H1 (cell line): ENCODE measurements at regions not wholly inside any gene's neighbourhood (a gene's known extent, or its start where the extent isn't known, plus 50 kb on each side); places are given as distances from the start of the nearest gene placed in this dataset.

ENCODE experiments used
- CTCF ChIA-PET: fragments of 300-600 bp; sonication (Branson Sonifier 250); formaldehyde crosslinking; loops from one replicate; lab custom pipeline; 2021; ENCODE audit not compliant: partially characterized antibody; lab: Charles Lee
- POLR2A ChIA-PET: fragments of 300-600 bp; sonication (Branson Sonifier 250); formaldehyde crosslinking; loops from one replicate; lab custom pipeline; 2021; ENCODE audit warnings: inconsistent platforms; ENCODE audit not compliant: partially characterized antibody; lab: Charles Lee
- DNase-seq, 2 experiments: peaks; one replicate each; pipeline versions ENCODE4 v3.0.0 to v3.0.0-alpha.2; 2010 to 2022; ENCODE audit warnings: low spot score in 2 of 2, low read depth in 1 of 2, mixed read lengths in 1 of 2
- FAIRE-seq: peaks from 2 replicates; lab custom pipeline; 2011; peaks lifted over from hg19 to GRCh38; lab: Jason Lieb, UNC
- H2AFZ ChIP-seq: 2 replicates; pipeline ENCODE4 v1.8.1; 2012; ENCODE audit warnings: low read length, inconsistent platforms
- H2AK5ac ChIP-seq: 2 replicates; pipeline ENCODE4 v1.6.1; 2013; ENCODE audit warnings: low read depth, low read length
- H2BK120ac ChIP-seq: replicated peaks from 2 replicates; pipeline ENCODE3; 2013; ENCODE audit warnings: low read depth, low read length, inconsistent platforms
- H2BK12ac ChIP-seq: 2 replicates; pipeline ENCODE4 v1.6.1; 2013; ENCODE audit warnings: low read depth, low read length
- H2BK15ac ChIP-seq: 2 replicates; pipeline ENCODE4 v1.6.1; 2013; ENCODE audit warnings: low read length
- H2BK20ac ChIP-seq: 2 replicates; pipeline ENCODE4 v1.6.1; 2013; ENCODE audit warnings: low read length
- H2BK5ac ChIP-seq: 2 replicates; pipeline ENCODE4 v1.6.1; 2013; ENCODE audit warnings: low read depth, low read length
- H3K14ac ChIP-seq: 2 replicates; pipeline ENCODE4 v1.6.1; 2013; ENCODE audit warnings: inconsistent platforms; ENCODE audit not compliant: insufficient read length
- H3K18ac ChIP-seq: 2 replicates; pipeline ENCODE4 v1.6.1; 2013; ENCODE audit warnings: low read length; ENCODE audit errors: extremely low read depth
- H3K23ac ChIP-seq: 2 replicates; pipeline ENCODE4 v1.6.1; 2013; ENCODE audit warnings: inconsistent platforms; ENCODE audit not compliant: insufficient read length
- H3K23me2 ChIP-seq: 2 replicates; pipeline ENCODE4 v1.6.1; 2013; ENCODE audit warnings: low read depth, low read length
- H3K27ac ChIP-seq: 2 replicates; pipeline ENCODE4 v1.6.1; 2011; ENCODE audit warnings: low read depth, low read length, inconsistent platforms
- H3K27me3 ChIP-seq, 4 experiments: replicated peaks in 1 of 4; 1 replicate in 1 of 4; 2 replicates in 3 of 4; pipeline versions ENCODE4 v1.6.1 to v1.8.1; 2011 to 2013; ENCODE audit warnings: low read length in 3 of 4, mild to moderate bottlenecking in 3 of 4, inconsistent platforms in 2 of 4, mixed read lengths in 2 of 4, moderate library complexity in 1 of 4; ENCODE audit not compliant: control insufficient read depth in 3 of 4, insufficient read depth in 3 of 4; ENCODE audit errors: extremely low read depth in 1 of 4
- H3K36me3 ChIP-seq, 4 experiments: 2 replicates each; pipeline versions ENCODE4 v1.6.1 to v1.8.1; 2011 to 2013; ENCODE audit warnings: mild to moderate bottlenecking in 4 of 4, low read length in 3 of 4, moderate library complexity in 2 of 4, control low read depth in 1 of 4, inconsistent platforms in 1 of 4; ENCODE audit not compliant: insufficient read depth in 4 of 4, control insufficient read depth in 2 of 4
- H3K4ac ChIP-seq: replicated peaks from 2 replicates; pipeline ENCODE3; 2013; ENCODE audit warnings: low read length, low read depth, mixed read lengths, inconsistent platforms; ENCODE audit not compliant: insufficient read length
- H3K4me1 ChIP-seq, 4 experiments: replicated peaks in 1 of 4; 1 replicate in 1 of 4; 2 replicates in 3 of 4; pipeline versions ENCODE4 v1.6.1 to v1.8.1; 2011 to 2013; ENCODE audit warnings: low read length in 3 of 4, inconsistent platforms in 2 of 4, mixed read lengths in 1 of 4; ENCODE audit not compliant: insufficient read depth in 4 of 4, control insufficient read depth in 3 of 4
- H3K4me2 ChIP-seq, 2 experiments: 2 replicates each; pipeline versions ENCODE4 v1.6.1 to v1.8.1; 2011 to 2013; ENCODE audit warnings: low read depth in 2 of 2, low read length in 2 of 2, control low read depth in 1 of 2, inconsistent platforms in 1 of 2, mild to moderate bottlenecking in 1 of 2; ENCODE audit not compliant: insufficient read depth in 1 of 2
- H3K4me3 ChIP-seq, 4 experiments: fragments of 200-600, 300-600 bp in 1 of 4; sonication (generic), shearing (Covaris generic), sonication (Bioruptor Twin) in 1 of 4; 2 replicates each; pipeline versions ENCODE4 v1.5.1 to v1.8.1; 2011 to 2016; ENCODE audit warnings: low read length in 4 of 4, low read depth in 3 of 4, control low read depth in 2 of 4, inconsistent platforms in 2 of 4, mild to moderate bottlenecking in 2 of 4, mixed read lengths in 1 of 4, moderate library complexity in 1 of 4; ENCODE audit not compliant: insufficient read depth in 2 of 4; ENCODE audit errors: extremely low read depth in 1 of 4
- H3K56ac ChIP-seq: replicated peaks from 2 replicates; pipeline ENCODE3; 2013; ENCODE audit warnings: low read depth, mild to moderate bottlenecking, mixed read lengths, low read length, inconsistent platforms; ENCODE audit not compliant: insufficient read length
- H3K79me1 ChIP-seq: 2 replicates; pipeline ENCODE4 v1.6.1; 2013; ENCODE audit warnings: low read depth, low read length, control low read depth
- H3K79me2 ChIP-seq, 2 experiments: 2 replicates each; pipeline versions ENCODE4 v1.6.1 to v1.8.1; 2012 to 2013; ENCODE audit warnings: low read length in 2 of 2, mild to moderate bottlenecking in 2 of 2, inconsistent platforms in 1 of 2; ENCODE audit not compliant: insufficient read depth in 2 of 2, control insufficient read depth in 1 of 2
- H3K9ac ChIP-seq, 4 experiments: replicated peaks in 1 of 4; 1 replicate in 1 of 4; 2 replicates in 3 of 4; pipeline versions ENCODE4 v1.6.1 to v1.8.1; 2011 to 2013; ENCODE audit warnings: low read depth in 3 of 4, low read length in 3 of 4, control low read depth in 2 of 4, mild to moderate bottlenecking in 2 of 4, moderate library complexity in 2 of 4, inconsistent platforms in 1 of 4; ENCODE audit errors: extremely low read depth in 1 of 4
- H3K9me3 ChIP-seq, 2 experiments: 2 replicates each; pipeline versions ENCODE4 v1.6.1 to v1.8.1; 2012 to 2013; ENCODE audit warnings: mild to moderate bottlenecking in 2 of 2, moderate library complexity in 2 of 2, control low read depth in 1 of 2, inconsistent platforms in 1 of 2, low read depth in 1 of 2, low read length in 1 of 2, mixed read lengths in 1 of 2; ENCODE audit not compliant: insufficient read depth in 2 of 2
- H4K20me1 ChIP-seq, 2 experiments: replicated peaks in 1 of 2; 2 replicates each; pipeline versions ENCODE3 to v1.8.1; 2011 to 2013; ENCODE audit warnings: inconsistent platforms in 2 of 2, low read length in 2 of 2, mild to moderate bottlenecking in 1 of 2; ENCODE audit not compliant: insufficient read depth in 2 of 2, control insufficient read depth in 1 of 2
- H4K5ac ChIP-seq: 2 replicates; pipeline ENCODE4 v1.6.1; 2013; ENCODE audit warnings: low read length, low read depth, mixed read lengths, inconsistent platforms; ENCODE audit not compliant: insufficient read length
- H4K8ac ChIP-seq: 2 replicates; pipeline ENCODE4 v1.8.0; 2013; ENCODE audit warnings: mild to moderate bottlenecking, moderate library complexity, low read length, inconsistent platforms; ENCODE audit not compliant: insufficient read depth; ENCODE audit errors: extremely low read depth
- H4K91ac ChIP-seq: replicated peaks from 2 replicates; pipeline ENCODE3; 2013; ENCODE audit warnings: low read length, mixed read lengths, inconsistent platforms; ENCODE audit not compliant: insufficient read length
- CBX8 ChIP-seq: fragments of 300-800, 300-1000 bp; sonication (generic); IDR thresholded peaks from 2 replicates; pipeline ENCODE4 v1.7.1; 2016; ENCODE audit warnings: low read depth, low read length, borderline replicate concordance
- CEBPB ChIP-seq: IDR thresholded peaks from 2 replicates; pipeline ENCODE4 v1.6.1; 2012; ENCODE audit warnings: low read depth, low read length
- NANOG ChIP-seq: IDR thresholded peaks from 2 replicates; pipeline ENCODE4 v1.6.1; 2011; ENCODE audit warnings: low read length, low read depth, mild to moderate bottlenecking, inconsistent platforms; ENCODE audit not compliant: insufficient read depth, poor library complexity, severe bottlenecking
- POU5F1 ChIP-seq: IDR thresholded peaks from 2 replicates; pipeline ENCODE4 v1.6.1; 2011; ENCODE audit warnings: low read depth, mild to moderate bottlenecking, low read length, moderate library complexity
- RNF2 ChIP-seq: fragments of 200-900, 300-1000 bp; sonication (generic); IDR thresholded peaks from 2 replicates; pipeline ENCODE4 v1.7.1; 2016; ENCODE audit warnings: borderline replicate concordance, low read depth, mild to moderate bottlenecking, antibody characterized with exemption, low read length; ENCODE audit not compliant: poor library complexity, severe bottlenecking; ENCODE audit errors: missing control alignments
- RXRA ChIP-seq: IDR thresholded peaks from 2 replicates; pipeline ENCODE4 v1.6.1; 2011; ENCODE audit warnings: low read depth, mild to moderate bottlenecking, low read length, moderate library complexity; ENCODE audit not compliant: insufficient read depth
- SAP30 ChIP-seq: fragments of 300-600 bp; sonication (generic); IDR thresholded peaks from 2 replicates; pipeline ENCODE4 v1.7.1; 2012; ENCODE audit warnings: low read length, moderate library complexity, mild to moderate bottlenecking, inconsistent platforms; ENCODE audit not compliant: insufficient read depth, insufficient replicate concordance
- SIX5 ChIP-seq: IDR thresholded peaks from 2 replicates; pipeline ENCODE4 v1.6.1; 2011; ENCODE audit warnings: mild to moderate bottlenecking, low read depth, low read length
- SP1 ChIP-seq: IDR thresholded peaks from 2 replicates; pipeline ENCODE4 v1.6.1; 2011; ENCODE audit warnings: low read depth, low read length
- SUZ12 ChIP-seq: fragments of 200-600 bp; sonication (generic); IDR thresholded peaks from 2 replicates; pipeline ENCODE4 v1.6.1; 2012; ENCODE audit warnings: mild to moderate bottlenecking, inconsistent platforms, low read length, moderate library complexity, mixed read lengths
- WGBS, 2 experiments: shearing (Covaris generic) in 1 of 2; methylation state at CpG; one replicate each; pipeline versions ENCODE4 v1.1.6 to v1.1.7; 2013 to 2015; ENCODE audit warnings: low lambda C conversion rate in 2 of 2, mixed read lengths in 2 of 2, inconsistent platforms in 1 of 2, low coverage in 1 of 2, missing lambda C conversion rate in 1 of 2; ENCODE audit not compliant: insufficient replicate concordance in 2 of 2, insufficient coverage in 1 of 2, insufficient read length in 1 of 2; ENCODE audit errors: extremely low coverage in 1 of 2, missing lambda C conversion rate in 1 of 2; 5-methylcytosine and 5-hydroxymethylcytosine counted together

DNA sequence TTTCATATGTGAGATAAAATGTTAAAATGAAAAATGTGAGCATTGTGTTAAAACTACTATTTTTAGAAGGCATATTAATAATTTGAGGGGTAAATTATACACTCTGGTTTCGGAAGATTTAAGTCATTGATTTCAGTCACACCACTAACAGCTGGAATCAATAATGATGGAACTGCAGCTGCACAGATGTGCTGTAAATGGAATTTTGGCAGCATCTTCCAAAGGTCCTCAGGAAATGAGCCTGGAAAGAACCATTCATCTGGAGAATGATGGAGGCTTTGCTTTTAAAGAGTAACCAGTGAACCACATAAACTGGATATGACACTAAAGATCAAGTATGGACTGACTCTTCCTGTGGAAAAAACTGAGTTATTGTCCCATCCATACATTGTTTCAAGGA lies 759.0 kb upstream of the EPHA5 start:
- Histone ChIP-seq H3K18ac (no peak overlapping the region), H3K9ac (no peak overlapping the region), H3K4me3 (no peak overlapping the region), H3K9me3 (no peaks in the 10 kb centered on the region), H4K91ac (no peak overlapping the region), H3K4ac (no peak overlapping the region), H4K5ac (no peak overlapping the region), H3K79me1 (no peaks in the 10 kb centered on the region), H3K4me2 (no peak overlapping the region), H3K14ac (no peak overlapping the region), H2BK5ac (no peak overlapping the region), H3K4me1 (no peaks in the 10 kb centered on the region), H3K27ac (no peak overlapping the region), H3K27me3 (no peaks in the 10 kb centered on the region), H4K20me1 (no peaks in the 10 kb centered on the region), H3K23me2 (no peaks in the 10 kb centered on the region), H3K56ac (no peak overlapping the region), H3K79me2 (no peaks in the 10 kb centered on the region), H2BK15ac (no peak overlapping the region), H2AFZ (no peak overlapping the region), H2AK5ac (no peak overlapping the region), H3K23ac (no peak overlapping the region)
- ChIA-PET POLR2A (no interaction called here), CTCF (no interaction called here)
- DNase-seq: no peak
- WGBS, 2 experiments: 85% methylated on average over 1 of the region's 1 CpG; no CpG with 5 or more reads in 1 of the 2 experiments
- TF ChIP-seq CBX8 (no peak), SP1 (no peak), SAP30 (no peak), NANOG (no peak), SUZ12 (no peak), POU5F1 (no peak), RXRA (no peak), RNF2 (no peak), CEBPB (no peak), SIX5 (no peak)
- TF ChIP-seq, all 59 proteins: peak for 0
- no peak overlapping the region for H2BK20ac ChIP-seq
- no peak overlapping the region for H2BK12ac ChIP-seq
- no peaks in the 10 kb centered on the region for H3K36me3 ChIP-seq
- no peak for FAIRE-seq
- H4K8ac ChIP-seq: no peak overlapping the region
- no peak overlapping the region for H2BK120ac ChIP-seq
